ENCODE measurements at regions not wholly inside any gene's neighbourhood (a gene's known extent, or its start where the extent isn't known, plus 50 kb on each side); places are given as distances from the start of the nearest gene placed in this dataset.
"Not testable (repeated sequence)": the region's sequence is repeated elsewhere in the genome, so short reads cannot be mapped to it uniquely, and the experiment has no call there.

DNA sequence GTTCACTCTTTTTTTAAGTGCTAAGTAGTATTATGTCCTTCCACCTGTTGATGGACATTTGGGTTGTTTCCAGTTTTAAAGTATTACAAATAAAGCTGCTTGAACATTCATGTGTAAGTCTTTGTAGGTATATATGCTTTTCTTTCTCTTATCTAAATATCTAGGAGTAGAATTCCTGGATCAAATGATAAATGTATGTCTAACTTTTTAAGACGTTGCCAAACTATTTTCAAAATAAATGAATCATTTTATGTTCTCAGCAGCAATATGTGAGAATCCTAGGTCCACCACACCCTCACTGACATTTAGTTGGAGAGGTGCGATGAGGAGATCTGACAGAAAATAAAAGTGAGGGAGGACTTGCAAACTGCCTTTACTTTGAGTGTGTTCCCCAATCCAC, 291.7 kb upstream of the UGT8 start:
- DNase-seq = no peak

DNA sequence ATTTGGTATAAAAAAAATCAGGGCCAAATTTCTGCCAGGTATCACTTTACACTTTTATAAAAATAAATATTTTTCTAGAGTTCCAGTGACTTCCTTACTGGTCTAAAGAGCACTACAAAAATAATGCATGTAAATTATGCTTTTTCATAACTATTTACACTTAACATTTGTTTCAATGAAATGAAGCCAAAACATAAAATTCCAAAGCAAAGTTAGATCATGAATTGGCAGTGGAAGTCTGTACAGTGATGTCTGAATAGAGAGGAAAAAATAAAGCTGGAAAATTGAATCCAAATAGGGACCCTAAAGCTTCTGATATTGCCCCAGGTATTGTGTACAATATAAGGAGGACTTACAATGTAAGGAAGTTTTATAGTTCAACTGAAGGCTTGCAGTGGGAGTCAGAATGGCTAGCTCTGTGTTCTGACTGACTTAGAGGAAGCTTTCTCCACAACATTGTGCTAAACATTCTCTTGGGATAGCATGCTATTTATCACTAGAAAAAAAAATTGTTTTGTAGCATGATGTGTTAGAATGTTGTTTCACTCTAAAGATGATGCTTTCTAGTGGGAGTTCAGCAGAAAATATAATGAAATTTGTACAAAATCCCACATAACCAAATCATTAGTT, 288.2 kb upstream of the UGT8 start:
- no peak for DNase-seq

DNA sequence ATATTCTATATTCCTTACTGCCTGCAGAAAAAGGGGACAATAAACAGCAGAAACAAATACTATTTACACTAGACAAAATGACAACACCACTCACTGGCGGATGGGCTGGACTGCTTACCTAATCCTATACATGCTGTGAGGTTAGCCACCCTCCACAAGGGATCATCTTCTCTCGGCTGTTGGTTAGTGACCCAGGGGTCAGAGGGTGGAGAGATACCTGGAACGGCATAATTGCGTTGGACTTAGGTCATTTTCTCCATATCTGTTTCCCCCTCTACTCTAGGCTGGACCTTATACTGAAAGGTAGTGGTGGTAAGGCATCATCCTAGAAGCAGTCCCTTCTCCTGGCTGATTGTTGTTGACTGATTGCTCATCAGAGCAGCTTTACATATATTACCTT, 286.8 kb upstream of the UGT8 start:
- no peak for DNase-seq

DNA sequence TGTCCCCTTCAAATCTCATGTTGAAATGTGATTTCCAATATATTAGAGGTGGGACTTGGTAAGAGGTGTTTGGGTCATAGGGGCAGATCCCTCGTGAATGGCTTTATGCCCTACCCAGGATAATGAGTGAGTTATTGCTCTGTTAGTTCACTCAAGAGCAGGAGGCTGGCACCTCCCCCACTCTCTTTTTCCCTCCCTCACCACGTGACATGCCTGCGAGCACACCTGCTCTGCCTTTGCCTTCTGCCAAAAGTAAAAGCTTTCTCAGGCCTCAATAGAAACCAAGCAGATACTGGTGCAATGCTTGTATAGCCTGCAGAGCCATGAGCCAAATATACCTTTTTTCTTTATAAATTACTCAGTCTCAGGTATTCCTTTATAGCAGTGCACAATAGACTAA, 286.3 kb upstream of the UGT8 start:
- peak; percentile 27 for DNase-seq

DNA sequence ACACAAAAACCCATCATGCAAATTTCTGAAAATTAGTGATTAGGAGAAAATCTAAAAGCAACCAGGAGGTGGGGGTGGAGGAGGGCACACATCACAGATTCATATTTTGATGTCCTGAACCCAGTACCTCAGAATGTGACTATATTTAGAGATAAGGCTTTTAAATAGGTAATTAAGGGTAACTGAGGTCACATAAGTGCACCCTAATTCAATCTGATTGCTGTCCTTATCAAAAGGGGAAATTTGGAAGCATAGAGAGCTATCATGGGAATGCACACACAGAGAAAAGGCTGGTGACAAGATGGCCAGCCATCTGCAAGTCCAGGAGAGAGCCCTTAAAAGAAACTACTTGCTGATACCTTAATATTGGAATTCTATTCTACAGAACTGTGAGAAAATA, 281.8 kb upstream of the UGT8 start:
- no peak for DNase-seq

DNA sequence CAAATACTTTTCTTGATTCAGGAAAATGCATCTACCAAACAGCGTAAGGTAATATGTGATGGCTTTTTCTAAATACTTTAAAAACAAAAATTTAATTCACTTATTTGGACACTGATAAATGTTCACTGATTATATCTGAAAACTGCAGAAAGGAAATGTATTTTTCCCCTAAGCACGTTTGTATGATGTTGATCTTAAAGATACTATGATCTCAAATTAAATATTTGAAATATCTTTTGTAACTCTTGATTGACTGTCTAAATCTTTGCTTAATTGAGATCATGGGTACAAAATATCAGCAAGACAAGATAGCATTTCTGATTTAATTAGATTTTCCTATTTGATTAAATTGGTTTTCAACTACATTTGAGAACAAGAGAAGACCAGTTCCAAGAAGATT, 281.0 kb upstream of the UGT8 start:
- DNase-seq = no peak

DNA sequence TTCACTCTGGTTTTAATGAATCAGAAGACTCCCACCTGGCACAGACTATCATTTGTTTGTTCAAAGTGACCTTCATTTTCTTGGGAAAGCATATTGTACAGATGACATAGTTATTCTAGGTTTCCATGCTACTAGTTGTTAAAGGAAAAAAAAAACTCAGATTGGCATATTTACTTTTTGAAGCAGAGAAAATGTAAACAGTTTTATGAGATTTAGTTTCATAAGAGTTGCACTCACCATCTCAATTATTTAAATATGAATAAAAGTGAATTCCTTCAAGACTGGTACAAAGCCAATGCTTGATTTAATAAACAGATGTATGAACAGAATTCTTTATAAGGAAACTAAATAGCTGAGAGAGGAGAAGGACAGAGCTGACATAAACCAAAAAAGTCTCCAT, 280.3 kb upstream of the UGT8 start:
- DNase-seq = no peak

DNA sequence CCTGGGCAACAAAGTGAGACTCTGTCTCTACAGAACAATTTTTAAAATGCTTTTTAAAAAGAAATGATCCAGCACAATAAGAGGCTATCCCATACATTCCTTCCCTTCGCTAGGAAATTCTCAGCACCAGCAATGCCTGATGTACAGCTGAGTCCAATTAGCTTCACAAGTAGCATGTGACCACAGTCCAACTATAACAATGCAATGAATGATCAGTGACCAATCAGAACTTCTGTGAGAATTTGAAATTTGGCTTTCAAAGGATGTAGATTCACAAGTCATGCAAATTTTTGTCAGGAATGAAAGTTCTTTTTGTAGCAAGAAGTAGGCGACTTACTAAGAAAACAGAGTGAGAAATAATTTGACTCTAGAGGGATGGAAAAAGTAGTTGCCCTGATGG, 278.5 kb upstream of the UGT8 start:
- no peak for DNase-seq

DNA sequence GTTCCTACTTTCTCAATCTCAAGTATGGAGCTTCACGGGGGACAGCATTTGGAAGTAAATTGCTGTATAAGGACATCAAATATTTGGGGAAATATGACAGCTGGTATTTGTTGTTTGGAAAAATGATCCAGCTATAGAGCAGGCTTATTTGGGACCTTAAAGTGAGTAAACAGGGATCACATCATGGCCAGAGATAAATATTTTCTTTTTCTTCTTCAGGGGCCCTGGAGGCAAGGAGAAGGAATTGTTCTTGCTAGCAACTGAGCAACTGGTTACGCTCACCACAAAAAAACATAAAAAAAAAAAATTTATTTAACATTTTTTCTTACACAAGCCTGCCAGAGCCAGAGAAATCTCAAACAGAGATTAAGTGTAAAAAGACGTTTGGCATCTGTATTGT, 277.2 kb upstream of the UGT8 start:
- DNase-seq = no peak

DNA sequence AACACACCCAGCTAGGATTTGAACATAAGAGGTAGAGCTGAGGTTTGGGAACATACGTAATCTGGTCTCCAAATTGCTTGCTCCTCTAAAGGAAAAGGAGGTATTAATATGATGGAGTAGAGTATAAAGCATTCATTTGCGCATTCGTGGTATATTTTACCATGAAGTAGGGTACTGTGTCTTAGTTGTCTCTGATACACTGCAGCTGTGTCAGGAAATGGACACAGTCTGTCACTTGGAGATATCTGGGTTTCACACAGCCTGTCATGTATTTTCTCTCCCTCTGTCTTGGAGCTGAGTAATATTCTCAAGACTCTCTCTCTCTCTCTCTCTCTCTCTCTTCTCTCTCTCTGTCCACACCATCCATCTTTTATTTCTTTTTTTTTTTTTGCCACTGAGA, 274.8 kb upstream of the UGT8 start:
- DNase-seq = no peak

DNA sequence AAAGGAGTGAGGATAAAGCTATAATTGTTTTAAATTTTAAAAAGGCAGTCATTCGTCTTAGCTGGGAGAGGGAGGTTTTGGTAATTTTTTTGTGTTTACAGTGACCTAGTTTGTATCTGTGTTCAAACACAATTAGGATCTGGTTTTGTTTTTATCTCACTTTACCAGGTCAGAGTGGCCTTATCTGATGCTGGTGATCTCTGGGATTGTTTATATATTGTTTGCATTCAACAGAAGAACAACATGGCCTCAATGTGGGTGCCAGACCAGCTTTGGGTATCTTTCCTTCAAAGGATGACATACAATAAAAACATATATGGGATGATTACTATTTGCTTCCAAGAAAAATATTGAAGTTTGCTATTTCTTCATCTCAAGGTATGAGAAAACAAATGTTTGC, 272.2 kb upstream of the UGT8 start:
- no peak for DNase-seq

DNA sequence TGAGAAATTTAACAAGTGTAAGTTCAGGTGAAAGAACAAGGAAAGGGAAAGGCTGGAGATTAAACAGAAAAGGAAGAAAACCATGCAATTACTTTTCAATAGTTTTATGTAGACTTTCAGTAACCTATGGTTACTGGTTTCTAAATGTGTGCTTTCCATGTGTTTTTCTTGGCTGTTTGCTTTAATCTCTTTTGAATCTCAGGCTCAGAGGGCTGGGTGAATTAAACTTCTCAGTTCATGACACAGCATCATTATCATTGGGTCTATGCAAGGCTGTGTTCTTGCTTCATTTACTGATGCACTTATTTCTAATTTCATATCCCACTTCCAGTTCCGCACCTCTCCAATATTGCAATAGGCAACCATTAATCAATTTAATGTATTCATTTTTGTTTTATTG, 266.5 kb upstream of the UGT8 start:
- no peak for DNase-seq

DNA sequence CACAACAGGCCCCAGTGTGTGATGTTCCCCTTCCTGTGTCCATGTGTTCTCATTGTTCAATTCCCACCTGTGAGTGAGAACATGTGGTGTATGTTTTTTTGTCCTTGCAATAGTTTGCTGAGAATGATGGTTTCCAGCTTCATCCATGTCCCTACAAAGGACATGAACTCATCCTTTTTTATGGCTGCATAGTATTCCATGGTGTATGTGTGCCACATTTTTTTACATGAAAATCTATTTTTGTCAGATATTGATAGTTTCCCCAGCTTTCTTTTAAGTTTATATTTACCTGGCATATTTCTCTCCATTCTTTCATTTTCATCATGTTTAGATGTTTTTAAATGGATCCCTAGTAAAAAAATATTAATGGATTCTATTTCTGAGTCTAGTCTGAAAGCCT, 264.2 kb upstream of the UGT8 start:
- not testable (repeated sequence) for DNase-seq

DNA sequence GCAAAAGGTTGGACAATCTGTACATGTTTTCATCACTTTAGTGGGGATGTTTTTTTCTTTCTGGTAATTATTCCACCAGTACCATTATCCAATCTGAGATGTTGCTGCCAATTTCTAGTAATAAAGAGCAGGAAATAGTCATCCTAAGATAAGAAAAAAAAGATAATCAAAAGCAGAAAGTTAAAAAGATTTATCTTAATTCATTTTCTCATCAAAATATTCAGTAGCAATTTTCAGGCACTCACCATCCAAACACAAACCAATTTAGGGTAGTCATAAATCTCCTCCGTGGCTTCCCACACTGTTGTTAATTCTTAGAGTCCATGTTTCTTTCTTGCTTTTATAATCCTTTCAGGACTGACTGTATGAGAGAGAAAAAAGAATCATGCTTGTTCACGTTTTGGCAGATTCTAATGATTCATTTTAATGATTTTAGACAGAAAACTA, 263.7 kb upstream of the UGT8 start:
- DNase-seq = no peak

DNA sequence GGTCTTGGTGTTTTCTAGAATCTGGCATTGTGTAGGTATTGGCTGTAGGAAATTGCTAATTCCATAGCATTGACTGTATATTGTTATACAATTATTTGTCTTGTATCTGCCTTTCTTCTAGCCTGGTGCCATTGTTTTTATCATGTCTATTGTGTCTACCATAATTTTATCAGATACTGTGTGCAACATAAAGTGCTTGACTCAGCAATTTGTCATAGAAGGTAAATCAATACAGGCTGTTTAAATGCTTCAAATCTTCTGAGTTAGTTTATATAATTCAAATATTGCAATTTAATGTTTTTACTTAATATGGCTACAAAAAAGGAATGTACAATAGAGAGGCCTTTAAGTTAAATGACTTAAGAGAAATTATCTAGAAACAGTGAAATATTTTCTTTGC, 263.3 kb upstream of the UGT8 start:
- DNase-seq = no peak

DNA sequence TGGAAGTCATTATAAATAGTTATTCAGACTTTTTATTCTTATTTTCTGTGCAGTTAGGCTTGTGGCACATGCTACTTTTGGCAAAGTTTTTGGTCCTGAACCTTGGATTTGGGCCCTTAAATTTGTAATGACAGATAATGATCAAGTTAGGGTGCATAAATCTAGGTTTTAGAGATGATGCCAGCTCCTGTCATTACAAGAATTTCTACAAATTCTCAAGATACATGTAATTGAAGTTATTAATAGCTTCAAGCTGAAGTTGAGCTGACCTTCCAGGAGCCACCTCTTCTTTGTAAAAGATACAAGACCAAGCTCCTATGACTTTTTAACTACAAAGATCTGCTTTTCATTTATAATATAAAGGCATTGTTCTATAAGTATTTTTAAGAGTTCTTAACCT, 255.6 kb upstream of the UGT8 start:
- no peak for DNase-seq

DNA sequence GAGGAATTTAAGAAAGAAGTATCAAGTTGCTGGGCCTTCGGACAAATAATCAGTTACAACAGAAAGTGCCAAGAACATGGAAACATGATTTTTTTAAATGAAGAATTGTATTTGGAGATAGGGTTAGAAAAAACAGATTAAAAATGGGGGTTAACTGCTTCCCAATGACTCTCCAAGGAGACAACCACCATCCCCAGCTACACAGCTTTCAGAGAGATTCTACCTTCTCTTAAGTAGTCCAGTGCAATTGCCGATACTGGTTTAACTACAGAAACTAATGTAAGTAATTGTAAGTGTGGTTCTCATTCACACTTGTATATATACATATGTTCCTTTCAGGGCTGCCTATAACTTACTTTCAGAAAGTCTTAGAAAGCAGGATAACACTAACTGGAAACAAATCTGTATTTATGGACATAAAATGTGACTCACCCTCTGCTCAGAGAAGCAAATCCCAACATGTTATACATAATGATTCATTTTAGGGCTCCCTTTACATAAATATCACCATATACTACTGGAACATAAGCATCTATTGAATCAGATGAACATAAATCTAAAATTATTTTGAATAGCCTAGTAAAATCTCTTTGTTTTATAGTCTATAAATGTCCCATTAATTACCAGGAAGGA, 248.9 kb upstream of the UGT8 start:
- DNase-seq = no peak

DNA sequence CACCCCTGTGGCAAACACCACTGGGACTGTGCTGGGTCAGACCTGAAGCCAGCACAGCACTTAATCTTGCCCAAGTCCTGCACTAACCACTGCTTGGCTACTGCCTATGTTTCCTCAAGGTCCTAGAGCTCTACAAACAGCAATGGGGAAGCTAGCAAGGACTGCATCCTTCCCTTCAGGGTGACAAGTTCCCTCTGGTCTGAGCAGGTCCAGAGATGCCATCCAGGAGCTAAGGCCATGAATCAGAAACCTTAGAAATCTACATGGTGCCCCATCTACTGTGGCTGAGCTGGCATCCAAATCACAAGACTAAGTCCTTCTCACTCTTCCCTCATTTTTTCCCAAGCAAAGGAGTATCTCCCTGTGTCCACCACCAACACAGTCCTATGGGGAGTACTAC, 239.7 kb upstream of the UGT8 start:
- DNase-seq = no peak

DNA sequence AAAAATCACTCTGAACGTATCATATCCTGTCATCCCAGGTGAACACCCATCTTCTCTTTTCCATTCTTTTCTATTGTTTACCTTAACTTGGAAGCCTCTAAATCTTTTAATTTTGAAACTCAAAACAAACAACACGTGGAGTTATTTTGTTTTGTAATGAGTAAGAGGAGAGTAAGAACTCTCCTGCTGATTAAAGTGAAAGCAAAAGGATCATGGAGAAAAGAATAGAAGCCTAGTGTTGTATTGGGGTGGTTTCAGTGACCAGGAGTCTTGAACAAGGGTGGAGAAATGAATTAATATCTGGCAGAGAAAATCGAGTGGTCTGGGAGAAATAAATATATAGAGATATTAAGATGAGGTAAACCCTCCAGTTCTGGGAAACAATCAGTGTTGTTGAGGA, 237.4 kb upstream of the UGT8 start:
- DNase-seq = no peak

DNA sequence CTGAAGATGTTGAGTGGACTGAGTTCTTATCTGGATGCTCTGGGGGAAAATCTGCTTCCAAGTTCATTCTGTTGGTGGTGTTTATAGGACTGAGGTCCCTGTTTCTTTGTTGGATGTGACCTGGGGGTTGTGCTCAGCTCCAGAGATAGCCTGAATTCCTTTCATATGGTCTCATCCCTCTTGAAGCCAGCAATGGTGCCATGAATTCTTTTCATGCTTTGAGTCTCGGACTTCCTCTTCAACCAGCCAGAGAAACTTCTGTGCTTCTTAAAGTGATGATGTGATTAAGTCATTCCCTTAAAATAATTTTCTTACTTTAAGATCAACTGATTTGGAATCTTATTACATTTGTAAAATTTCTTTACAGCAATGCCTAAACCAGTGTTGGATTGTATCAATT, 233.8 kb upstream of the UGT8 start:
- no peak for DNase-seq

DNA sequence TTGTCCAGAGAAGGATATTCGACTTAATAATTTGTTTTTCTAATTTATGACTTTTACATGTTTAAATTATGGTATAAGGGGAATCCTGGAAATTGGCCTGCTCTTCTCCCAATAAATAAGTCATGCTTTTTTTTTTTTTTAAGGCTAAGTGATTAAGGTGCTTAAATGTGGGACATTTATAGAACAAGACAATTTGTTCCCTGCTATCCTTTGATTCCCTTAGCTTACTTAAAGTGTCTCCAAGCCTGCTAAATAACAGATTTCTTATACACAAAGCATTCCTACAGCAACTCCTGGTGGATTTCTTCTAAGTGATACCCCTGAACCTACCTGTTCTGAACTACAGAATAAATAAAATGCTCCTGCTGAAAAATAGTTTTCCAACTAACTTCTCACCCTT, 233.0 kb upstream of the UGT8 start:
- DNase-seq = no peak

DNA sequence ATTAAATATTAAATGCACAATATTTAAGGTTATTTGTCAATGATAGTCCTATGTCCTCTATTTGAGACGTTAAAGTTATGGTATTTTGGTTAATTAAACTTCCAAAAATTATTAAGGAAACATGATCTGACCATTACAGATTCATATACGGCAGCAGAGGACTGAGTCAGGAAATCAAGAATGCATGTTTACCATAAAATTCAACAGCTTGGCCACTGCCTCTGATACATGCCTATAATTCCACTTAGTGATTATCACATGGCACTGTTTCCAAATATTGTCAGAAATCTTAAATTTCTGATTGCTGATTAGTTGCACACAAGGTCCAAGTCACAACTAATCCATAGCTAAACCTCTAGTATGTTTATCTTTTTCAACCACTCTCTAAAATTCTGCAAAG, 232.2 kb upstream of the UGT8 start:
- DNase-seq = no peak

DNA sequence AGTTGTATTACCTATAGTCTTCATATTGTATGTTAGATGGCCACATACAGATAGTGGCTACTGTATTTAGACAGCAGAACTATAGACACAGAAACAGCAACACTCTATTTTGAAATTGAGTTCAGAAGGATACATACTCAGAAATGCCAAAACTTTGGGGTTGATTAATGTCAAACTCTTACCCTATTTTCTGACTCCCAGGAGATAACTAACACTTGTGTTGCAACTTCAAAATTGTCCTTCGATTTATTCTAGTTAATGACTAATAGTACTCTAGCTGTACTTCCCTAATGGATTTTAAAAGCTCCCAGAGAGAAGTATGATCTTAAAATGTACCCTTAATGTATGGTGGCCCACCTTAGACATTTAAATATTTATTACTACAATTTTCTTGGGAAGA, 229.9 kb upstream of the UGT8 start:
- no peak for DNase-seq

DNA sequence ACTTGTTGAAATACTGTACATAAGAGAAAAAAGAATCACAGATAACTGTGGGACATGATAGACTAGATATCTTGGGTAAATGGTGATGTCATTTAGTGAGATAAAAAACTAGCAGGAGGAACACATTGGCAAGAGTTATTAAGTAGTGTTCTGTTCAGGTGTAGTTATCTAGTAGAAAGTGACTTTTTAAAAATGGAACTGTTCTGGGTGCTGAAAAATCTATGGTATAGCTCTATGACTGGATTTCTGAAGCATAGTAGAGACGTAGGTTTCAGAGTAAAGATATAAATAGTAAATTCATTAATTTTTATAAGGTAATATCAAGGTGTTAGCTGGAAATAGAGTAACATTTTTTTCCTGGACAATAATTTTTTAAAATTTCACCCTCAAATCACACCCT, 225.1 kb upstream of the UGT8 start:
- DNase-seq = no peak

DNA sequence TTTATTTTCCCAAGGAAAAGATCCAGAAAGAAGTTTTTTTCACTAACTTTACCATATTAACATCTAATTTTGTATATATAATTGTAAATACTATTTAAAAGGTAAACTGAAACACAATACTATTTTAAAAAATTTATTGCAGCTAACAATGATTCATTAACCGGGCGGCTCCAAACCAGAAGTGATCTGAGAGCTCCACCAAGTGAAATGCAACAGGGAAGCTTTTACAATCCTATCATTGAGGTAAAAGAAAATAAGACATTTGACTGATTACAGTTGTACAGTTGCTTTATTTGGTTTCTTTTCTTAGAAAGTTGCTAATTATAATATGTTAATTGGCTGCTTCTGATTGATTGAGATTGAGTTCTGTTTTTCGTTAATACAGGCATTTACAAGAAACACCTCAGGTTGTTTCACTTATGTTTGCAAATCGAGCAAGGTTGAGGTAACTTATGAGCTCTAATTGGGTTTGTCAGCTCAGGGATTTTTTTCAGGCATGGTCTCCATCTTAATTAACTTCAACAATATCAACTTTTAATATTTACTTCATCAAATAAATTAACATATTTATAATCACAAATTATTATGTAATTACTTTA, 220.2 kb upstream of the UGT8 start:
- DNase-seq = peak; percentile 10
